Smooth muscle cell (in vitro differentiated cells): ENCODE measurements at regions not wholly inside any gene's neighbourhood (a gene's known extent, or its start where the extent isn't known, plus 50 kb on each side); places are given as distances from the start of the nearest gene placed in this dataset.
"Not testable (repeated sequence)": the region's sequence is repeated elsewhere in the genome, so short reads cannot be mapped to it uniquely, and the experiment has no call there.

Experiments
- DNase-seq: peaks from one replicate; lab custom pipeline; 2025; ENCODE audit not compliant: unreplicated experiment; lab: John Stamatoyannopoulos, UW
- H2AFZ ChIP-seq: fragments of 200-600 bp; sonication (generic); 2 replicates; pipeline ENCODE4 v1.6.0; 2016; ENCODE audit warnings: antibody characterized with exemption, low read depth, mild to moderate bottlenecking
- H3F3A ChIP-seq: fragments of 200-600 bp; sonication (generic); 2 replicates; pipeline ENCODE4 v1.6.0; 2017; ENCODE audit warnings: antibody characterized with exemption, low read depth
- H3K27ac ChIP-seq: fragments of 200-600 bp; sonication (generic); 2 replicates; pipeline ENCODE4 v1.5.1; 2016; ENCODE audit warnings: low read depth, mild to moderate bottlenecking
- H3K27me3 ChIP-seq: fragments of 200-600 bp; sonication (generic); 2 replicates; pipeline ENCODE4 v1.6.1; 2016; ENCODE audit warnings: low read depth, mild to moderate bottlenecking
- H3K36me3 ChIP-seq: fragments of 200-600 bp; sonication (generic); 2 replicates; pipeline ENCODE4 v1.5.1; 2016; ENCODE audit warnings: low read depth
- H3K4me1 ChIP-seq: fragments of 200-600 bp; sonication (generic); 2 replicates; pipeline ENCODE4 v1.5.1; 2016; ENCODE audit warnings: low read depth
- H3K4me2 ChIP-seq: fragments of 200-600 bp; sonication (generic); 2 replicates; pipeline ENCODE4 v1.6.0; 2016; ENCODE audit warnings: mild to moderate bottlenecking
- H3K4me3 ChIP-seq: fragments of 200-600 bp; sonication (generic); 2 replicates; pipeline ENCODE4 v1.5.1; 2016; ENCODE audit warnings: mild to moderate bottlenecking
- H3K79me2 ChIP-seq: fragments of 200-600 bp; sonication (generic); 2 replicates; pipeline ENCODE4 v1.6.0; 2016; ENCODE audit warnings: low read depth, mild to moderate bottlenecking
- H3K9ac ChIP-seq: fragments of 200-600 bp; sonication (generic); 2 replicates; pipeline ENCODE4 v1.6.0; 2016; ENCODE audit warnings: low read depth
- H3K9me3 ChIP-seq: fragments of 200-600 bp; sonication (generic); replicated peaks from 2 replicates; pipeline ENCODE4 v1.5.1; 2016; ENCODE audit warnings: low read depth
- H4K20me1 ChIP-seq: fragments of 200-600 bp; sonication (generic); 2 replicates; pipeline ENCODE4 v1.6.0; 2016; ENCODE audit warnings: low read depth
- WGBS: methylation state at CpG from one replicate; pipeline ENCODE4 v1.1.7; 2016; ENCODE audit warnings: low lambda C conversion rate; 5-methylcytosine and 5-hydroxymethylcytosine counted together

GRCh38 chr16:16563962-16564361 is 185.0 kb downstream of the NPIPA7 start:
- DNase-seq, H3K9me3 ChIP-seq, H3K4me3 ChIP-seq: not testable (repeated sequence)

GRCh38 chr16:16565326-16565725 is 186.4 kb downstream of the NPIPA7 start:
- H3K4me1 ChIP-seq, H2AFZ ChIP-seq, H3K36me3 ChIP-seq, H3K9me3 ChIP-seq, DNase-seq, H3K4me3 ChIP-seq, H3K27me3 ChIP-seq, H3K27ac ChIP-seq, H4K20me1 ChIP-seq, H3K79me2 ChIP-seq, H3K4me2 ChIP-seq, H3K9ac ChIP-seq, H3F3A ChIP-seq: not testable (repeated sequence)
- no CpG with 5 or more reads among the region's 7 CpGs for WGBS

More at GRCh38 chr16:16563962-16564361, 185.0 kb downstream of the NPIPA7 start:
- not testable (repeated sequence) for H3K27me3 ChIP-seq, H3K27ac ChIP-seq, H3K79me2 ChIP-seq, H3K36me3 ChIP-seq, H3K4me2 ChIP-seq, H3F3A ChIP-seq, H4K20me1 ChIP-seq, H2AFZ ChIP-seq, H3K4me1 ChIP-seq, H3K9ac ChIP-seq
- 75% methylated on average over 1 of the region's 5 CpGs for WGBS

- H3K27ac ChIP-seq, H2AFZ ChIP-seq, H3K27me3 ChIP-seq, H3F3A ChIP-seq, H3K4me3 ChIP-seq, H3K79me2 ChIP-seq, H3K4me2 ChIP-seq, H3K9ac ChIP-seq, H3K4me1 ChIP-seq, DNase-seq, H3K9me3 ChIP-seq, H3K36me3 ChIP-seq, H4K20me1 ChIP-seq: not testable (repeated sequence)
- WGBS: 81% methylated on average over 5 of the region's 5 CpGs
Observed at GRCh38 chr16:16570055-16570454, 191.1 kb downstream of the NPIPA7 start.

DNA sequence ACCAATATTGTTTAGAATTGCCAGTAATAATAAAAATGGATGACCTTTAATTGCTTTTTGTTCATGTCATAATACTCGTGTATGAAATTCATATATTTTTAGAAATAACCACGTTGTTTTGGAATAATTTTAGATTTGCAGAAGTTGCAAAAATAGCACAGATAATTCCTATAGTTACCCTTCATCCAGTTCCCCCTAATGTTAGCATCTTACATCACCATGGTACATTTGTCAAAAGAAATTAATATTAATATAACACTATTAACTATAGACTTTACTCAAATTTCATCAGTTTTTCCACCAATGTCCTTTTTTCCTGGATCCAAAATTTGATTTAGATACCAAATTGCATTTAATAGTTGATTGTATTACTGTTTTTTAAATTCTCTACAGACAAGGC is 191.9 kb downstream of the NPIPA7 start:
- H3K4me2 ChIP-seq, H3K9me3 ChIP-seq, H3F3A ChIP-seq, H3K27ac ChIP-seq, DNase-seq, H3K4me1 ChIP-seq, H3K27me3 ChIP-seq, H4K20me1 ChIP-seq, H3K79me2 ChIP-seq, H3K9ac ChIP-seq, H2AFZ ChIP-seq, H3K36me3 ChIP-seq, H3K4me3 ChIP-seq: not testable (repeated sequence)
- 80% methylated on average over 2 of the region's 2 CpGs for WGBS

- H3K4me3 ChIP-seq, H3K27ac ChIP-seq, H3F3A ChIP-seq, H3K36me3 ChIP-seq, H3K4me2 ChIP-seq, H3K27me3 ChIP-seq, H3K9ac ChIP-seq, H4K20me1 ChIP-seq, H3K4me1 ChIP-seq, H2AFZ ChIP-seq, H3K9me3 ChIP-seq, DNase-seq, H3K79me2 ChIP-seq: not testable (repeated sequence)
- WGBS: 94% methylated on average over 7 of the region's 10 CpGs
Observed at GRCh38 chr16:16572130-16572774, 193.3 kb downstream of the NPIPA7 start.

- not testable (repeated sequence) for H3K79me2 ChIP-seq, H2AFZ ChIP-seq, H3K27me3 ChIP-seq, H3F3A ChIP-seq, H3K27ac ChIP-seq, H3K36me3 ChIP-seq, DNase-seq, H3K4me2 ChIP-seq, H3K9me3 ChIP-seq, H3K4me1 ChIP-seq, H4K20me1 ChIP-seq, H3K9ac ChIP-seq, H3K4me3 ChIP-seq
- WGBS: 65% methylated on average over 5 of the region's 5 CpGs
Observed at GRCh38 chr16:16577062-16577461, 198.1 kb downstream of the NPIPA7 start.
